GM18873 (cell line): ENCODE measurements at regions not wholly inside any gene's neighbourhood (a gene's known extent, or its start where the extent isn't known, plus 50 kb on each side); places are given as distances from the start of the nearest gene placed in this dataset.
A peak's percentile ranks its signal among the peaks of the same experiment; 100 is the strongest.
"Not testable (repeated sequence)": the region's sequence is repeated elsewhere in the genome, so short reads cannot be mapped to it uniquely, and the experiment has no call there.

ENCODE experiments used
- ATAC-seq: cut with Tn5 transposase; IDR thresholded peaks from one replicate; pipeline ENCODE4 v1.9.1; 2021; ENCODE audit warnings: mild to moderate bottlenecking, moderate library complexity, moderate number of reproducible peaks; ENCODE audit not compliant: unreplicated experiment, low FRiP score

GRCh38 chr5:177941386-177941785 lies 54.7 kb downstream of the PROP1 start:
- ATAC-seq, result not testable (repeated sequence)

DNA sequence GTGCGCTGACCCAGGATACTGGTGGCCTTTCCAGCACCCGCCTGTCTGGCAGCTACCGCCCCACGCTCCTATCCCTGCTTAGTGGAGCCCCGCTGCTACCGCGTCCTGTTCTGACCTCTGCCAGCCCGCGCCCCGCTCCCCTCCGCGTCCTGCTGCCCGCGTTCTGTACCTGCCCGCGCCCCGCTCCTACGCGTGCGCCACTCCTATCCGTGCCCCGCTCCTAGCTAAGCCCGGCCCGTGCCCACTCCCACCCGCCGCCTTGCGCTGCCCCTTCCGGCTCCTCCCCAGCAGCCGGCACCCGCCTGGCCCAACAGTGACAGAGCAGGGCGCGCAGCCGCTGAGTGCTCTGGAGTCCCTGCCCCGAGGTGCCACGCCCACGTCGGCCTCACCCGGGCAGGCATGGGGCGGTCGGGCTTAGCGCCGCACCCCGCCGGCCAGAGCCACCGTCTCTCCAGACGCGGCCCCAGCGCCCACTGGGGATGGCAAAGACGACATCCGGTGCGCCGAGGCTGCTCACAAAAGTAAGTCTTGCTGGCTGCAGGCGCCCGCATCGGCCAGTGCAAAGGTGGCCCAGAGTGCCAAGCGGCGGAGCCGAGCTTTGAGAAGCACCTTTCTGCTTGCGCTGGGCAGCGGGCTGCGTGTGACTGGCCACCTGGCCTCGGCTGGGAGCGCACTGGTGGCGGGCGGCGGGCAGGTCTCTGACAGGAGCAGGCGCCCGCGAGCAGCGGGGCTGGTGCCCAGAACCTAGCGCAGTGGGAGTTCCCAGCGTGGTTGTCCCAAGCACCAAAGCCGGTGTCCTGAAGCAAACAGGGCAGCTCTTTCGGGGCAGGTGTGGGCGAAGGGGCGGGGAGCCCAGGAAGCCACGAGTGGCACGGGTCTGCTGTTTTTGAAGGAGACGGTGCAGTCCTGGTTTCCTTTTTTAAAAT lies 56.5 kb downstream of the PROP1 start:
- ATAC-seq, result not testable (repeated sequence)

- ATAC-seq, result not testable (repeated sequence)
These were observed 57.3 kb downstream of the PROP1 start for GRCh38 chr5:177938767-177939166.

GRCh38 chr5:177934233-177934632 lies 61.8 kb downstream of the PROP1 start:
- ATAC-seq, result not testable (repeated sequence)

GRCh38 chr5:177930269-177931022 lies 65.6 kb downstream of the PROP1 start:
- not testable (repeated sequence) for ATAC-seq

GRCh38 chr5:177929618-177930017 lies 66.4 kb downstream of the PROP1 start:
- not testable (repeated sequence) for ATAC-seq

- not testable (repeated sequence) for ATAC-seq
These were observed 68.5 kb downstream of the PROP1 start for GRCh38 chr5:177927500-177927899.

DNA sequence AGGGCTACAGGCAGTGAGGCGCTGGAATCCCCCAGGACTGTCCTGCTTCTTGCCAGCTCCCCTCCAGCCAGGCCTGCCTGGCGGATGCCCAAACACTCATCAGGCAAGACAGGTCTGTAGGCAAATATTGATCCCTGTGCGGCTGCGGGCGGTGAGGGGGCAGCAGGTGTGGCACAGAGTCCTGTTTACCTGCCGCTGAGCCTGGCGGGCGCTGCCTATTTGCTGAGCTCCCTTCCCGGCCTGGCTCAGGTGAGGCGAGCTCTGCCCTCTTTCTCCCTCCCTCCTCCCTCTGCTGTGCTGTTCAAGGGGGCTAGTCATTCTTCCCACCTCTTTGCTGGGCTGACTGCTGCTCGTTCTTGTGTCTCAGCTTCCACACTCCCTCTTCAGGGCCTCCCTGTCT lies 71.5 kb downstream of the PROP1 start:
- ATAC-seq, result not testable (repeated sequence)

DNA sequence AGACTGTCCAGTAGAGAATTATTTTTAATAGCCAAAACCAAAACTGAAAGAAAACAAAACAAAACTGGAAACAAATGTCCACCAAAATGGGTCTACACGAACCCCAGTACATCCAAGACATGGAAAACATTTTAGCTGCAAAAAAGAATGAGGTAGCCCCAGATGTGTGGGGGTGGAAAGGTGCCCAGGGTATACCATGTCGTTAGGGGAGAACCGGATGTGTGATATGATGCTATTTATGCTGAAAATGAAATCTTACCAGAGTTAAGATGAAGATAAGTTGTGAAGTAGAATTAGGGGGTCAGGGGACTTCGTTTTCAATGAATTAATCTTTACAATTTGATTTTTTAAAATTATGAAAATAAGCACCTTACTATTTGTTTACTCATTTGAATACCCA lies 72.2 kb downstream of the PROP1 start:
- not testable (repeated sequence) for ATAC-seq

GRCh38 chr5:177923189-177923588 lies 72.9 kb downstream of the PROP1 start:
- not testable (repeated sequence) for ATAC-seq

DNA sequence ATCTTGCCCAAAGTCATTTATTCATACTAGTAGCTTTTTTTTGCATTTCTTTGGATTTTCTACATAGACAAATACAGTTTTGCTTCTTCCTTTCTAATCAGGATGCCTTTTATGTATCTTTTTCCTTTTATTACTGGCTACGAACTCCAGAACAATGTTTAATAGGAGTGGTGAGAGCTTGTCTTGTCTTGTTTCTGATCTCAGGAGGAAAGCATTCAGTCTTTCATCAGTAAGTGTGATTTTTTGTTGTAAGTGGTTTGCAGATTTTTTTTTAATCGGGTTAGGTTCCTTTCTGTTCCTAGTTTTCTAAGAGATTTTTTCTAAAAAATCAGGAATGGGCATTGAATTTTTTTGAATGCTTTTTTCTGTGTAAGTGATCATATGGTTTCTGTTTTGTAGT lies 86.8 kb downstream of the PROP1 start:
- ATAC-seq, result not testable (repeated sequence)

GRCh38 chr5:177902806-177903205 lies 93.2 kb downstream of the PROP1 start:
- ATAC-seq, result not testable (repeated sequence)

GRCh38 chr5:177900066-177900465 lies 96.0 kb downstream of the PROP1 start:
- ATAC-seq, result not testable (repeated sequence)

DNA sequence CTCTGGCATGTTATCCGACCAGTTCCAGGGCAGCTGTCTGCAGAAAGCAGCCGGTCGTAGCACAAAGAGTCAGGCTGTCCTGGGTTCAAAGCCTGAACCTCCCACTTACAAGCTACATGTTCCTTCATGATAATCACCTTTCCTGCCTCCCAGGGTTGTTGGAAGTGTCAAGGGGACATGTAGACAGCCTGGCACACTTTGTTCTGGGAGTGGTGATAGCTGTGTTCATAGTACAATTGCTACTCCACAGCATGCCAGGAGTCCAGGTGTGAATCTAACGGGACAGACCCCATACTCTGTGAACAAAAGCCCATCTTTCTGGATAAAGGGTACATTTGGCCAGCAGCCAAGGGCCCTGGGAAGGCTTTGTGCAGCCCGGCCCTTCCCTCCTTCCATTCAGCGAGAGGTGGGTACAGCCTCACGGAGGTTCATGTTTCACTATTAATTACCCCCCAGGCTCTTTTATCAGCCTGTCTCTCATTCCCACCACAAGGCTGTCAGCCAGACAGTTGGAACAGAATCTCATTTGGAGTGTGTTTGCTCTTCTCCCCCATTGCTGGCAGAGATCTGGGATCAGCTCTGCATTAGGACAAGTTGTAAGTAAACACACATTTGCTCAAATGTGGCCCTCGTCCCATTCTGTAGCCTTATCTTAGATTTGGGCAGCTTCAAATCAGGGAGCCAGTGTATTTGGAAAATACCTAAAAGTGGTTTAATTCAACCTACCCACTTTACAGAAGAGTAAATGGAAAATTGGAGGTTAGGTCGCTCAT lies 101.2 kb downstream of the PROP1 start:
- ATAC-seq, result not testable (repeated sequence)

GRCh38 chr5:177892357-177892665 lies 103.7 kb downstream of the PROP1 start:
- ATAC-seq, result not testable (repeated sequence)

GRCh38 chr5:177891547-177892356 lies 104.3 kb downstream of the PROP1 start:
- peak; percentile 51 for ATAC-seq

DNA sequence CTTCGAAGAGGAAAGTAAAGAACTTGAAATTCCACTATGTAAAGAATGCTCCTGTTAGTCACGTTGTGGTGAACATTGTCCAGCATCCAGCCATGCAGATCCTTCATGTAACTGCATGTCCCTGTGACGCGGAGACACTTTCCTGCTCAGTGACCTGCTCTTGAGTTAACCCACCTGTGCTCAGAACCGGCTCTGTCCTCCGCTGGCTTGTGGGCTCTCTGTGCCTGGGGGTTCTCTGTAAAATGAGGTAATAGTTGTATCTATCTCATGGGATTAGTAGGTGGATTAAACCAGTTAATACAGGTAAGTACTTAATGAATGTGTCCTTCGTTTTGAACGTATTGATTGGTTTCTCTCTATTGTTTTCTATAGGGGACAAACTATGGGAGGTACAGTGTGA lies 100.6 kb upstream of the FAM153A start:
- ATAC-seq, result not testable (repeated sequence)

DNA sequence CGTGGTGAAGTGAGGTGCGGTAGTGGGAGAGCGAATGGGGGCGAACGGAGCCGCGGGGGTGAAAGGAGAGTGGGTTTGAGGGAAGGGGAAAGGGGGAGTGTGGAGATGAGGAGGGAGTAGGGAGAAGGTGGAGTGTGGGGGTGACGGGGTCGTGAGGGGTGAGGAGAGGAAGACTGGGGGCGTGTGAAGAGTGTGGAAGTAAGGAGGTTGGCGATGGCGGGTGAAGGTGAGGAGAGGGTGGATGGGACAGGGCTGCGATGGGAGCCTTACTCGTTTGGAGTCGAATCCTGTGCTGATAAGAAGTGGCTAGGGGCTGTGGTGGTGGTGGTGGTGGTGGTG lies 93.2 kb upstream of the FAM153A start:
- not testable (repeated sequence) for ATAC-seq

DNA sequence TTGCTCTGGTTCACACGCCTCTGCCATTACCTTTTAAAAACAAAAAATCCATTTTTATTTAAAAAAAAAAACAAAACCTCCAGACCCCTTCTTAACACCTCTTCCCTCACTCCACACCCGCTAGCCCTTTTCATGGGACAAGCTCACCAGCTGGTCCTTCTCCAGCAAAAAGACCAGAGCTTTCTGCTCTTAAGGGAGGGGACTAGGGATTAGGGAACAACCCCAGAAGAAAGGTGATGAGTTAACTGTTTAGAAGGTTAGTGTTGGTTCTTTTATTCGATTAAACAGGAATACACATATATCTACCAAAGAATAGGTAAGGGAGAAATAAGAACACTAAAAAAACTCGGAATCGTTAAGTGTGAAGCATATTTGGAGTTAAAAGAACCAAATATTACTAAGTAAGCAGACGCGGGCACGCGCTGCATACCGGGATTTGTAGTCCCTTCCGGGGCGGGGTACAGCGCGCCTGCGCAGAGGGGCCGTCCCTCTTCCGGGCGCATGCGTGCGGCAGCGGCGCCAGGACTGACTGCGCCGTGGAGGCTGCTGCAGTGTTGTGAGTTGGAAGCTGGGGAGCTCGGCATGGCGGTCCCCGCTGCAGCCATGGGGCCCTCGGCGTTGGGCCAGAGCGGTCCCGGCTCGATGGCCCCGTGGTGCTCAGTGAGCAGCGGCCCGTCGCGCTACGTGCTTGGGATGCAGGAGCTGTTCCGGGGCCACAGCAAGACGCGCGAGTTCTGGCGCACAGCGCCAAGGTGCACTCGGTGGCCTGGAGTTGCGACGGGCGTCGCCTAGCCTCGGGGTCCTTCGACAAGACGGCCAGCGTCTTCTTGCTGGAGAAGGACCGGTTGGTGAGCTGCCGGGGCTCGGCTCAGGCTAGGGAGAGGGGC lies 92.6 kb upstream of the FAM153A start:
- ATAC-seq, result not testable (repeated sequence)
